Neural progenitor cell (in vitro differentiated cells): ENCODE measurements at regions not wholly inside any gene's neighbourhood (a gene's known extent, or its start where the extent isn't known, plus 50 kb on each side); places are given as distances from the start of the nearest gene placed in this dataset.

Experiments
- DNase-seq: peaks from one replicate; pipeline ENCODE4 v3.0.0-alpha.2; 2016; ENCODE audit warnings: low spot score
- H2AFZ ChIP-seq: fragments of 200-600 bp; sonication (generic); replicated peaks from 2 replicates; pipeline ENCODE4 v1.6.1; 2016; ENCODE audit warnings: antibody characterized with exemption
- H3F3A ChIP-seq: fragments of 200-600 bp; sonication (generic); 2 replicates; pipeline ENCODE4 v1.6.1; 2016; ENCODE audit warnings: antibody characterized with exemption, low read depth
- H3K27ac ChIP-seq: fragments of 200-600 bp; sonication (generic); 2 replicates; pipeline ENCODE4 v1.5.1; 2016; ENCODE audit warnings: mild to moderate bottlenecking
- H3K27me3 ChIP-seq: fragments of 200-600 bp; sonication (generic); 2 replicates; pipeline ENCODE4 v1.6.1; 2016; ENCODE audit warnings: mild to moderate bottlenecking, moderate library complexity
- H3K36me3 ChIP-seq: fragments of 200-600 bp; sonication (generic); 2 replicates; pipeline ENCODE4 v1.5.1; 2016
- H3K4me1 ChIP-seq: fragments of 200-600 bp; sonication (generic); 2 replicates; pipeline ENCODE4 v1.6.1; 2016; ENCODE audit warnings: mixed run types
- H3K4me2 ChIP-seq: fragments of 200-600 bp; sonication (generic); 2 replicates; pipeline ENCODE4 v1.6.1; 2016
- H3K4me3 ChIP-seq: fragments of 200-600 bp; sonication (generic); 2 replicates; pipeline ENCODE4 v1.5.1; 2016
- H3K79me2 ChIP-seq: fragments of 200-600 bp; sonication (generic); 2 replicates; pipeline ENCODE4 v1.6.1; 2016; ENCODE audit warnings: low read depth
- H3K9ac ChIP-seq: fragments of 200-600 bp; sonication (generic); 2 replicates; pipeline ENCODE4 v1.6.1; 2016
- H3K9me3 ChIP-seq: fragments of 200-600 bp; sonication (generic); 2 replicates; pipeline ENCODE4 v1.5.1; 2016; ENCODE audit warnings: low read depth
- H4K20me1 ChIP-seq: fragments of 200-600 bp; sonication (generic); 2 replicates; pipeline ENCODE4 v1.6.1; 2016; ENCODE audit warnings: low read depth
- H3K27ac Mint-ChIP-seq: 3 replicates; pipeline ENCODE4 v1.8.0; 2021; ENCODE audit warnings: mixed read lengths
- H3K27me3 Mint-ChIP-seq: 2 replicates; pipeline ENCODE4 v1.8.0; 2022; ENCODE audit warnings: low read depth, mild to moderate bottlenecking, inconsistent platforms, moderate library complexity, mixed read lengths; ENCODE audit not compliant: insufficient read depth
- H3K36me3 Mint-ChIP-seq: 3 replicates; pipeline ENCODE4 v1.8.0; 2021; ENCODE audit warnings: mixed read lengths
- H3K4me1 Mint-ChIP-seq: 3 replicates; pipeline ENCODE4 v1.8.0; 2021; ENCODE audit warnings: mixed read lengths
- H3K4me3 Mint-ChIP-seq: 3 replicates; pipeline ENCODE4 v1.8.0; 2021; ENCODE audit warnings: mild to moderate bottlenecking, moderate library complexity, mixed read lengths
- H3K9me3 Mint-ChIP-seq: 3 replicates; pipeline ENCODE4 v1.8.0; 2020; ENCODE audit warnings: mixed read lengths
- CTCF ChIP-seq: fragments of 200-600 bp; sonication (generic); IDR thresholded peaks from 2 replicates; pipeline ENCODE4 v1.5.1; 2017; ENCODE audit warnings: antibody characterized with exemption, mild to moderate bottlenecking
- EZH2 ChIP-seq: fragments of 200-600 bp; sonication (generic); IDR thresholded peaks from 2 replicates; pipeline ENCODE4 v1.6.1; 2017; ENCODE audit warnings: antibody characterized with exemption, mild to moderate bottlenecking, moderate library complexity
- EZH2phosphoT487 ChIP-seq: fragments of 200-600 bp; sonication (generic); IDR thresholded peaks from 2 replicates; pipeline ENCODE4 v1.6.1; 2017; ENCODE audit warnings: antibody characterized with exemption

- Histone ChIP-seq H3K9ac (no peak overlapping the region), H3K36me3 (no peaks in the 10 kb centered on the region), H3K9me3 (no peaks in the 10 kb centered on the region), H3K27ac (no peak overlapping the region), H3K4me1 (peaks cover 12% of the 10 kb centered on the region), H3F3A (no peaks in the 10 kb centered on the region), H3K4me3 (no peak overlapping the region), H3K27me3 (no peaks in the 10 kb centered on the region), H2AFZ (no peak overlapping the region), H3K4me2 (no peak overlapping the region), H3K79me2 (no peaks in the 10 kb centered on the region), H4K20me1 (no peaks in the 10 kb centered on the region)
- Mint-ChIP-seq H3K27me3 (peaks cover 3% of the 10 kb centered on the region), H3K27ac (no peak overlapping the region), H3K9me3 (no peaks in the 10 kb centered on the region), H3K36me3 (no peaks in the 10 kb centered on the region), H3K4me3 (no peak overlapping the region), H3K4me1 (peaks cover 15% of the 10 kb centered on the region)
- TF ChIP-seq EZH2phosphoT487 (no peak), CTCF (no peak), EZH2 (no peak)
- DNase-seq = no peak
Observed at GRCh38 chr10:33418301-33418700, 83.8 kb upstream of the NRP1 start.

GRCh38 chr10:33416691-33417090 is 82.2 kb upstream of the NRP1 start:
- Mint-ChIP-seq H3K4me3 (no peak overlapping the region), H3K27me3 (no peaks in the 10 kb centered on the region), H3K27ac (no peak overlapping the region), H3K36me3 (no peaks in the 10 kb centered on the region), H3K9me3 (no peaks in the 10 kb centered on the region), H3K4me1 (no peaks in the 10 kb centered on the region)
- H3K4me2 ChIP-seq = no peak overlapping the region
- no peaks in the 10 kb centered on the region for H3K9me3 ChIP-seq
- H3K36me3 ChIP-seq = no peaks in the 10 kb centered on the region
- H3K27ac ChIP-seq = no peak overlapping the region
- H4K20me1 ChIP-seq = no peaks in the 10 kb centered on the region
- no peak overlapping the region for H2AFZ ChIP-seq
- no peak overlapping the region for H3K9ac ChIP-seq
- no peaks in the 10 kb centered on the region for H3F3A ChIP-seq
- H3K4me1 ChIP-seq = no peaks in the 10 kb centered on the region
- no peak overlapping the region for H3K4me3 ChIP-seq
- no peaks in the 10 kb centered on the region for H3K27me3 ChIP-seq
- TF ChIP-seq EZH2 (no peak), CTCF (no peak), EZH2phosphoT487 (no peak)
- no peaks in the 10 kb centered on the region for H3K79me2 ChIP-seq
- DNase-seq = no peak

GRCh38 chr10:33416209-33416608 is 81.7 kb upstream of the NRP1 start:
- H3K27ac Mint-ChIP-seq = no peak overlapping the region
- Histone ChIP-seq H3K27me3 (no peaks in the 10 kb centered on the region), H3K4me2 (no peak overlapping the region), H3K9me3 (no peaks in the 10 kb centered on the region), H2AFZ (no peak overlapping the region), H3K4me3 (no peak overlapping the region), H3K9ac (no peak overlapping the region), H3K36me3 (no peaks in the 10 kb centered on the region), H3K79me2 (no peaks in the 10 kb centered on the region), H3K4me1 (no peaks in the 10 kb centered on the region), H4K20me1 (no peaks in the 10 kb centered on the region), H3F3A (no peaks in the 10 kb centered on the region), H3K27ac (no peak overlapping the region)
- TF ChIP-seq CTCF (no peak), EZH2 (no peak), EZH2phosphoT487 (no peak)
- H3K4me1 Mint-ChIP-seq = no peaks in the 10 kb centered on the region
- peaks cover 2% of the 10 kb centered on the region for H3K27me3 Mint-ChIP-seq
- no peaks in the 10 kb centered on the region for H3K36me3 Mint-ChIP-seq
- no peak for DNase-seq
- no peaks in the 10 kb centered on the region for H3K9me3 Mint-ChIP-seq
- H3K4me3 Mint-ChIP-seq = no peak overlapping the region

- Histone ChIP-seq H3K9ac (no peak overlapping the region), H3K27me3 (no peaks in the 10 kb centered on the region), H3F3A (no peaks in the 10 kb centered on the region), H2AFZ (no peak overlapping the region), H3K9me3 (no peaks in the 10 kb centered on the region), H4K20me1 (no peaks in the 10 kb centered on the region), H3K4me1 (no peaks in the 10 kb centered on the region), H3K36me3 (no peaks in the 10 kb centered on the region), H3K27ac (no peak overlapping the region), H3K4me3 (no peak overlapping the region), H3K4me2 (no peak overlapping the region), H3K79me2 (no peaks in the 10 kb centered on the region)
- Mint-ChIP-seq H3K27ac (no peak overlapping the region), H3K27me3 (peaks cover 2% of the 10 kb centered on the region), H3K4me1 (no peaks in the 10 kb centered on the region), H3K9me3 (no peaks in the 10 kb centered on the region), H3K36me3 (no peaks in the 10 kb centered on the region), H3K4me3 (no peak overlapping the region)
- TF ChIP-seq EZH2phosphoT487 (no peak), EZH2 (no peak)
- DNase-seq = no peak
Observed at GRCh38 chr10:33414841-33415240, 80.4 kb upstream of the NRP1 start.
